ENCODE measurements at regions not wholly inside any gene's neighbourhood (a gene's known extent, or its start where the extent isn't known, plus 50 kb on each side); places are given as distances from the start of the nearest gene placed in this dataset.
A peak's percentile ranks its signal among the peaks of the same experiment; 100 is the strongest.
"Not testable (repeated sequence)": the region's sequence is repeated elsewhere in the genome, so short reads cannot be mapped to it uniquely, and the experiment has no call there.

DNA sequence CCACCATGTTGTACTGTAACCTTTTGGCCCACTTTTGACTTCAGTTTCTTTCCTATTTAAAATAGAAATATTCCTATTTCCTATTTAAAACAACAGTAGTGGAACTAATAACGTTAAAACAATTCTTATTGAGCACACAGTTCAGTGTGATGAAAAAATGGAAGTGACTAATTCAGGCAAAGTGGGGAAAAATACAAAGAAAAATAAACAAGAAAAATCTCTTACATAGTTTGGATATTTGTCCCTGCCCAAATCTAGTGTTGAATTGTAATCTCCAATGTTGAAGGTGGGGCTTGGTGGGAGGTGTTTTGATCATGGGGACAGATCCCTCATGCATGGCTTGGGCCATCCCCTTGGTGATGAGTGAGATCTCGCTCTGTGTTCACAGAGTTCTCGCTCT lies 198.1 kb upstream of the CPHXL start:
- no peak for DNase-seq (ENCODE audit: low spot score)

DNA sequence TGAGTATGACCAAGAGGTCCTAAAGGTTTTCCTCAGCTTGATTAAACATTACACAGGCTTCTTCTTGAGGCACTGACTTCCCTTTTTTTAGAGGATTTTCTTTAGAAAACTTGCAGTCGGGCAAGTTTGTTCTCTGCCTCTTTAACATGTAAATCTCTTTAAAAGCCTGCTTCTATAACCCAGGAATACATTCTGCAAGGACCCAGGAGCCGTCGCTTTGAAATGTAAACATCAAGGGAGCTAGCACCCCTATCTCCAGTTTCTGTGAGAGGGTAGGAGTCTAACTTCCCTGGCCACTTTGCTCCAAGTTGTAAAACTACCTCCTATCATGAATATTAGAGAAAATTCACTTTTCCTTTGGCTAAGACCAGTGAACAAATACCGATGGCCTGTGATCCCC lies 201.5 kb upstream of the CPHXL start:
- DNase-seq (ENCODE audit: low spot score) = no peak

DNA sequence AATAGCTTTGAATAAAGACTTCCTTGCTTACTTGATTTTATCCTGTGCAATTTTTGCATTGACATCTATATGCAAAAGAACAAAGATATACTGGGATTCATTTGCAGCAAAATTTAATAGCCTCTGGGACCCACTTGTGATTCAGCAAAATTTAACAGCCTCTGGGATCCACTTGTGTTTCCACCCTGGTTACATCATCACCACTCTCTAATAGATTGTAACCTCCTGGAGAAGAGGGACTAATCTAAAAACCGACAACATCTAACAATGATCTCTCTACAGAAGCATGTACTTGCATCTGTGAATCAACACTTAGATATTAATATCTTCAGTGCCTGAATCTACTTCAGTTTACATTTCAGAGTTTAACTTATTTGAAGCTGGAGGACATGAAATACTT lies 202.0 kb upstream of the CPHXL start:
- no peak for DNase-seq (ENCODE audit: low spot score)

DNA sequence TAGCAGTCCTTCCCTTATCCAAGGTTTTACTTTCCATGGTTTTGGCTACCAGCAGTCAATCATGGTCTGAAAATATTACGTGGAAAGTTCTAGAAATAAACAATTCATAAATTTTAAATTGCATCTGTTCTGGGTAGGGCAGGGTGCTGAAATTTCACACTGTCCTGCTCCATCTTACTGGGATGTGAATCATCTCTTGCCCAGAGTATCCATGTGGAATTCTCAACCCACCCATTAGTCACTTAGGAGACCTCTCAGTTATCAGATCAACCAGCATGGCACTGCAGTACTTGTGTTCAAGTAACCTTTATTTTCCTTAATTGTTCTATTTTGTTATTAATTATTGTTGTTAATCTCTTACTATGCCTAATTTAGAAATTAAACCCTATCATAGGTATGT lies 202.8 kb upstream of the CPHXL start:
- DNase-seq (ENCODE audit: low spot score) = no peak

DNA sequence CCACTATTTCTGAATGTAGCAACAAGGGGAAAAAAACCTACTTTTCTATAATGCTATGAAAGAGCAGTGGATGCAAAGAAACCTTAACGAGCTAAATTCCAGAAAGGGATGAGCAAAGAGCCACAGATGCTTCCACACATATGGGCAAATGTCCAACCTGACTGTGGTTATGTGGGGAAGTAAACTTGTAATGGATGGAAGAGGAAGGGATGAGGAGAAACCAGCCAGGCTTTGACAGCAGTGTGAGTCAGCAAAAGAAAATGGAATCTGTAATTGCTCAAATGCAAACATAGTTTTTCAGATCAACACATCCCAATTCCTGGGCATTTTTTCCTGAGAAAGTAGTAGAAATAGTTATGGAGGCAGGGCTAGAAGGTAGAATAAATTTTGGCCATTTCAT lies 204.8 kb upstream of the CPHXL start:
- no peak for DNase-seq (ENCODE audit: low spot score)

DNA sequence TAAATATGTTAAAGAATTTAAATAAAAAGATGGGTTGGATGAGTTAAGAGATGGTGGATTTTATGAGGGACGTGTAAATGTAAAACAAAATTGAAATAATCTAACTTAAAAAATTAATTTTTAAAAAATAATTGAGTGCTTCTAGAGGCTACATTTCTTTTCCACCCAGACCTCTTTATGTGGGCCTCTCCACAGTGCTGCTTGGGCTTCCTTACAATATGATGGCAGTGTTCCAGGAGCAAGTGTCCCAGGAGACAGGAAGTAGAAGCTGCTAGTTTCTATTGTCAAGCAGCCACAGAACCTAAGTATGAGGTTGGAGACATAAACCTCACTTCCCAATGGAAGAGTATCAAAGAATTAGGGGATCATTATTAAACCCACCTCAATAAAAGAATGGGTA lies 205.7 kb upstream of the CPHXL start:
- no peak for DNase-seq (ENCODE audit: low spot score)

DNA sequence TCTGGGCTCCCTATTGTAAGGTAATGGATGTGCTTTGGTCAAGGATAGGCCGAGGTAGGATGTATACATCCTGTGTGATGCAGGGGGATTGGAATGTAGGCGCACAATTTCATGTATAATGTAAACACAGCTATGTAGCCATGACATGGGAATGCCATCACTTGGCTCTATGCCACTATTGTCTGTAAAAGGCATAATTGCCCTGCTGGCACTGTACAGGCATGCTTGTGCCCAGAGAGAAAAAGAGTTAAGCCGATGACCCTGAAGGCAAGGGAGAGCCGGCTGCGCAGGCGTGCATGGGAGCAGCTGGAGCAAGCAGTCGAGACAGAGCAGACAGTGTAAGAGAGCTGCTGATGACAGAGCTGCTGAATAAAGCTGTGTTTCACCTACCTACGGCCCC lies 212.5 kb upstream of the CPHXL start:
- no peak for DNase-seq (ENCODE audit: low spot score)

DNA sequence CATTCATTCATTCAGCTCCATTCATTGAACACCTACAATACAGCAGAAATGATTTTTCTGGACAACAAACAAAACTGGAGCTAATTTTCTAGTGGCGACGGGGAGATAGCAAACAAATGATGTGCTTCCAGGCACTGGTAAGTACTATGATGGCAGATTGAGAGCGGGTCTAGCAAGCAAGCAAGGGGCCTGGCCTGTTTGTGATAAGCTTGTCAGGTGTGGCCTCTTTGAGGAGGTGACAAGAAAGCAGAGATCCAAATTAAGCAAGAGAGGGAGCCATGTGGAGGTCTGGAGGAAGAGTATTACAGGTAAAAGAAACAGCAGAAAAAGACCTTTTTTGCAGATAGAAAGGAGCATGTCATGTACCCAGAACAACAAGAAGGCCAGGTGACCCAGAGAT lies 216.1 kb upstream of the CPHXL start:
- no peak for DNase-seq (ENCODE audit: low spot score)

DNA sequence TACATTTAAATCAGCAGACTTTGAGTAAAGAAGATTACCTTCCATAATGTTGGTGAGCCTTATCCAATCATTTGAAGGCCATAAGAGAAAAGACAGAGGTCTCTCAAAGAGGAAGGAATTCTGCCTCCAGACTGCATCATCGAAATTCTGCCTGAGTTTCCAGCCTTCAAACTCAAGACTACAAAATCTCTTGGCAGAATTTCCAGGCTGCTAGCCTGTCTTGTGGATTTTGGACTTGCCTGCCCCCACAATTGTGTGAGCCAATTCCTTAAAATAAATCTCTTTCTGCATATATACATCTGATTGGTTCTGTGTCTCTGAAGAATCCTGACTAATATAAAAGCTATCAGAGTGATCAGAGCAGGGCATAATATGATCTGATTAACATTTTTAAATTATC lies 216.6 kb upstream of the CPHXL start:
- DNase-seq (ENCODE audit: low spot score) = no peak

DNA sequence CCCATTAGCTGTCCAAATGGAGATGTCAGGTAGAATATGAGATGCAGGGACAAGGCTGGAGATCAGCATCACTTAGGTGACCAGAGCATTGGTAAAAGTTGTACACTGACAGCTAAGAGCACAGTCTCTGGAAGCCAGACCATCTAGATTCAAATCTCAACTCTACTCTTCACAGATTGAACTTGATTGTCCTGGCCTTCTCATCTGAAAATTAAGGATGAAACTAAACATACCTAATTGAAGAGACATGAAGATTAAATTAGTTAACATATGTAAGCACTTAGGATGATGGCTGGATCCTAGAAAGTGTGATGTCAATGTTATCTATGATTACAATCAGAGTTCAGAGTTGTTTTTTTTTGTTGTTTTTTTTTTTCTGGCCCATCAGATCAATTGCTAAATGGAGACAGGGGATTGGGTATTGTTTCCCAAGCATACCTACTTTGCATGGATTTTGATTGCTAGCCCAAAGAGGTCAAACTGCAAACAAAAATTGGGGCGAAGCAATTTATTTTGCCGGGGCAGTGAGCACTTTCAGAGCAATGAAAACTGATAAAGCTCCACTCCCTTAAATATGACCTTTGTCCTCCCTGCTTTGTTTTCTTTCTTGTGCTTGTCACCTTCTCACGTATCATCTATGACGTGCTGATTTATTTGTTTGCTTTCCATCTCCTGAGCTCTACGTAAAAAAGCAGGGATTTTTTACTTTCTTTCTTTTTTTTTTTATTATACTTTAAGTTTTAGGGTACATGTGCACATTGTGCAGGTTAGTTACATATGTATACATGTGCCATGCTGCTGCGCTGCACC lies 217.6 kb upstream of the CPHXL start:
- no peak for DNase-seq (ENCODE audit: low spot score)

DNA sequence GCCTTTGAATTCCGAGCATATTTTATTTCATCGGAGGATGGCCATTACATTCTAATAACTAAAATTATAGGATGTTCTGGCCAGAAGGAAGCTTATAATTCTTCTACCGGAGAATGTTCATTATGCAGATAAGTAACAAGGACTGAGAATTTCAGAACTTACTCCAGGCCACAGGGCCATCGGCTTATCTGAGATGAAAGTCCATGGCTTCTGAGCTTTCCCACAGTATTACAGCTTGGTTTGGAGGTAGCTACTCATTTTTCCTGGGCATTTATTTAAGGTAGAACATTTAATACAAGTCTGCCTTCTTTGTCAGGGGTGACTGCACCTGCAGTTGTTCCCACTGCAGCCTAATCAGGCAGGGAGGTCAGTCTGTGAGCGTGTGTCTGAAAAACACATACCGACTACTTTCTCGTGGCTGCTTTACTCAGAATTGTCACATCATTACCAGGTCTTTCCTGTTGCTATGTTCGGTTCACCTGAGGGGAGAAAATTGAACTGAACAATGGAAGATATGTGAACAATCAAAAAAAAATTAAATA lies 219.7 kb upstream of the CPHXL start:
- DNase-seq (ENCODE audit: low spot score) = no peak

DNA sequence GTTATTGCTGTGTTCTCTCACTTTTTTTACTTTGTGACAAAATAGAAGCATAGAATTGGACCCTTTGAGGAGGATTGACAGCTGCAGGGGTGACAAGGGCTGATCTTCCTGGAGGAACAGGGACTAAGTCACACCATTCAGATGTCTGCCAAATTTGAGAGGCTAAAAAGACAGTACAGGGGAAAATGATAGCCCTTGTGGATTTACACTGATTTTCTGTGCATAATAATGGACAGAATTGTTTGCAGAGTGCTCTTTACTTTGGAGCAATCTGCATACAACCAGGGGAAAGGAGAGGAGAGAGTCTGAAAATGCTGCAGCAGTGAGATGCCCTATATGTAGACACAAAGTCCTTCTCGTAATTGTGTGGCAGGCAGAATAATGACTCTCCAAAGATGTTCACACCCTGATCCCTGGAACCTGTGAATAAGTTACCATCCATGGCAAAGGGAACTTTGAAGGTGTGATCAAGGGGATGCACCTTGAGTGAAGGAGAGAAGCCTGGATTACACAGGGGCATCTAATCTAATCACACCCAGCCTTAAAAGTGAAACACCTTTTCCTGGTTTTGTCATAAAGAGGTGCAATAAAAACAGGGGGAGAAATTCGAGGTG lies 221.4 kb upstream of the CPHXL start:
- DNase-seq (ENCODE audit: low spot score) = no peak

DNA sequence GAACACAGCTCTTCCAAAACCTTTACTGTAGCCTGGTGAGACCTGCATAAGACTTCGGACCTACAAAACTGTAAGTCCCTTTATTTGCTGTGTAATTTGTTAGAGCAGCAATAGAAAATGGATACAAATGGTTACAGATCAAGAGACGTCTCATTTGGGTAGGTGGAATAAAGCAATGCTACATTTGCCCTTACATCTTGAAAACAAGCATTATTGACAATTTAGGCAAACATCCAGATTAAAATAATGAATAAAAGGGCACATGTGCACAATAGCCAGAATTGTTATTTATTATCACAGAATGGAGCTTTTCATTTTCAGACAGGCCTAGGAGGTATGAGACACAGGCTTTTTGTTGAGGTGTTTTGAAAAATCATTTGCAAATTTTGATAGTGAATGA lies 222.2 kb upstream of the CPHXL start:
- peak; percentile 15 for DNase-seq (ENCODE audit: low spot score)

DNA sequence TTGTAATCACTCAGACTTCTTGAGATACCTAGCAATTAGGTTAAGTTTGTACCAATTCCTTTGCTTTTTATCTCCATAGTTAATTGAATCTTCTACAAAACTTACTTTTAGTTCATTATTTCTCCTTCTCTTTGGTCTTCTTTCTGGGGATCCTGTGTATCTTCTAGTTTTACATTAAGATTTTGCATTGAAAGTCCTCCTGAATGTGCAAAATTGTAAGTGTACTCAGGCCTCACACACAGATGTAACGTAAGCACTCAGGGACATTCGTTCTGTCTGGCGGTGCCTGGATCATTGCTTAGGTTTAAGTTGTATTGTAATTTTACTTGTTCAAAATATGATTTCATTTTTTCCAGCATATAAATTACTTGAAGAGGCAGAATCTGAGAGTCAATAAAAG lies 222.6 kb upstream of the CPHXL start:
- no peak for DNase-seq (ENCODE audit: low spot score)

DNA sequence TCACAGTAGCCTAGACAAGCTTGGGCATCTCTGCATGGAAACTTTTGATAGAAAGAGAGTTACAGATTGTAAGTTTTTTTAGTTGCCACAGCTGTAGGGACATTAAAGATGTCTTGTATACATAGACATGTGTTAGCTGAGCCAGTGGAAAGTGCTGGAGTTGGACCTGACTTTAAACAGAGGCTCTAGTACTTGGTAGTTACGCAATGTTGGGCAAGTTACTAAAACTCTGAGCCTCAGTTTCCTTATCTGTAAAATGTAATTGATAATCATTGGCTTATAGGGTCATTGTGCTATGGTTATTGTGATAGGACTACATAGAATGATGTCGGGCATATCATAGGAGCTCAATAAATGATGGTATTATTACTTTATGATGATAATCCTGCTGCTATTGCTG lies 225.8 kb upstream of the CPHXL start:
- no peak for DNase-seq (ENCODE audit: low spot score)

DNA sequence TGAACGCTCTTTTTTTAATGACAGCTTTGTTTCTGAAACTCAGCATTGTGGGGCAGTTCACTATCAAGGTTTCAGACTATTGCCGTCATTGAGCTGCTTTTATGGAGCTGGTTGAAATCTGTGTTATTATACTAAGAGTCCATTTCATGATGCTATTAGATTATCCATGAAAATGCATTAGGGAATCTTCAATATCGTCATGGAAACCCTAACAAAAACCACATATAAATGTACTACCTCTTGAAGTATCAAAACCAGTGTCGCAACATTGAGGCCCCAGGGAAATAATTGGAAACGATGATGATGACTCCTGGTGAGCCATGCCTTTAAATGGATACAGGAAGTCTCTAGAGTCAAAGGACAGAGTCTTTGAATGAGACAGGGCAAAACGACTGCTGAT lies 231.6 kb upstream of the CPHXL start:
- DNase-seq (ENCODE audit: low spot score) = no peak

DNA sequence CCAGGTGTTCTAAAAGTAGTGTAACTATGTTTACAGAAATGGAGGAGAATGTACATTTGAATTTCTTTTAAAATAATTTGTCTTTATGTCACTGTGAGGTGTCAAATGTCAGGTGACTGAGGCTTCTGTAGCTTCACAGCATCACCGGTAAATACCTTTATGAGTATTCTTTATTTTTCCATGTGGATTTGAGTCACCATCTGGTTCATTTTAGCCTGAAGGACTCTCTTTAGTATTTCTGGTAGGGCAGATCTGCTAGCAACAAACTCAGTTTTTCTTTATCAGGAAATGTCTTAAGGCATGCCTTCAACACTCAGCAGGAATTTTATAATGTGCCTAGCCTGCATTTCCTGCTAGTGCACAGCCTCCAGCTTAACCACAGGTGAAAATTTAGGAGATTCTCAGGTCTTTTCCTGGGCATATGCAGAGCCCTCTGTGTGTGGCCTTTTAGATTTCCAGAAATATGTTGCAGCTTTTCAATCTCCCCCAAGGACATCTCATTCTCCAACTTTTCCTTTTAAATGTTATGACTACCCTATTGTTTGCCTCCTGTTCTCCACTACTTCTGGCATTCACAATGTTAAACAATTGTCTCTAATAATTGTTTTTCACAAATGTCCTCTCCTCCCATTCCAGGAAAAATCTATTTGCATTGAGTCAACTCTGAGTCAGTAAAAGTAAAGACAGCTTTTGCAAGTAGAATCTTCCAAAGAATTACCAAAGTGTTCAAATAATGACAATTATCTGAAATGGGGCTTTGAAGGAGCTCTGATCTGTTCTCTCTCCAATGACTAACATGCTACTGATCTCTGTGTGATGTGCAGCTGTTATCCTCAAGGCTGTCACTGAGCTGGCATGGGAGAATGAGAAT lies 239.4 kb upstream of the CPHXL start:
- peak; percentile 3 for DNase-seq (ENCODE audit: low spot score)

DNA sequence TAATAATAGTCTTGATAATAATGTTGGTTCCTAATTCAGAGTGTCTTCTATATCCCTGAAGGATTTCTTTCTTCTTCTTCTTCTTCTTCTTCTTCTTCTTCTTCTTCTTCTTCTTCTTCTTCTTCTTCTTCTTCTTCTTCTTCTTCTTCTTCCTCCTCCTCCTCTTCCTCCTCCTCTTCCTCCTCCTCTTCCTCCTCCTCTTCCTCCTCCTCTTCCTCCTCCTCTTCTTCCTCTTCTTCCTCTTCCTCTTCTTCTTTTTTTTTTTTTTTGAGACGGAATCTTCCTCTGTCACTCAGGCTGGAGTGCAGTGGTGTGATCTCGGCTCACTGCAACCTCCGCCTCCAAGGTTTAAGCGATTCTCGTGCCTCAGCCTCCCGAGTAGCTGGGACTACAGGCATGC lies 242.8 kb upstream of the CPHXL start:
- DNase-seq (ENCODE audit: low spot score) = not testable (repeated sequence)

DNA sequence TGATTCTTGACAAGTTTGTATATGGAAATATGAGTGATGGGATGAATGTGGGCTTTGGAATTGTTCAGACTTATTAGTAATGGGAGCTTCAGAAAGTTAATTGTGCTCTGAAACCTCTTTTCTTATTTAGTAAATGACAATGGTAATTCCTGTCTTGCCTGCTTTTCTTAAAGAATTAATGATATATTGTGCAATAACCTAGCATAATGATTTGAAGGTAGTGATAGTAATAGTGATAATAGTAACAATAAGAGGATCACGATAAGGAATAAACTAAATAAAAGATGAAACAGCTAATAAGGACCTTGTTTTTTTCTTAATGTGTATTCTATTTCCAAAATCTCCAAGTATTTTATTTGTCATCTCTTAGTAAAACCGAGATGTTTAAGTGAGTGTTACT lies 245.0 kb upstream of the CPHXL start:
- no peak for DNase-seq (ENCODE audit: low spot score)

DNA sequence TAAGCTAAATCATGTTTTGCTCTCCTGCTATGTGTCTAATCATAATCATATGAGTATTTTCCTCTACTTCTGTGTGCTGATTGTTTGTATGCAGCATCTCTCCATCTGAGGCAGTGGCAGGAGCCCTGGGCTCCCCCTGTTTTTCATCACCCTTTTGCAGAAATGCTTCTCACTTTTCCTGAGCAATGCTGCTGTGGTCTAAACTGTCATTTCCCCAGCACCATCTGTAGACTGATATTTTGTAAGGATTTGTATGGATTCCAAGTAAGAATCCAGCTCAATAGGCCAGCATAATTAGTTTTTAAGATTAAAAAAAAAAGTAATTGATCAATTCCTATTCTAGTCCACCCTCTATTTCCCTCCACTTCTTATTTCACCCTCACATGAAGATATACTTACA lies 257.0 kb upstream of the CPHXL start:
- DNase-seq (ENCODE audit: low spot score) = no peak

DNA sequence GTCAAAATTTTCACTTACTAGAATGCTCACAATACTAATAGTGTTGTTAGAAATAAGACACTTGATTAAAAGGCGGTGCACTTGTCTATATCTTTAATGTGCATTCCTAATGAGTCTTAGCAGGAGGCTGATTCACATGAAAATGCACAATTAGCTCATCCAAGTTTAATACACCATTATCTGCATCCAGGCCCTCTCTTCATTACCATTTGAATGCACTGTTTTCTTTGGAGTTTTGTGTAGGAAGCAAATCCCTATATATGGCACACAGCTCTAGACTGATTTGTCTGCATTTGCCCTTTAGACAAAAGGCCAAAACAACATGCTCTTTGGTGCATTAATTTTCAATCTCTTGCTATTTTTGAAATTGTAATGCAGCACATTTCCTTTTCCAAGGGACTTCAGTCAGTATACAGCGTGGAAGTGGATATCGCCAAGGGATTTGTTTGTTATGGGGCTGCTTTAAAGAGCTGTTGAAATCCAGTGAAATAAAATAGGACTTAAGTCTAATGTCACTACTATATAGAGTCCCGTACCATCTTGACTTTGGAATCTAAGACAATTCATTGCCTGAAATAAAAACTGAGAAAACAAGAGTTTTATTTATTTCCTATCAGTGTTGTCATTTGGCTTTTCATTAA lies 257.6 kb upstream of the CPHXL start:
- no peak for DNase-seq (ENCODE audit: low spot score)

DNA sequence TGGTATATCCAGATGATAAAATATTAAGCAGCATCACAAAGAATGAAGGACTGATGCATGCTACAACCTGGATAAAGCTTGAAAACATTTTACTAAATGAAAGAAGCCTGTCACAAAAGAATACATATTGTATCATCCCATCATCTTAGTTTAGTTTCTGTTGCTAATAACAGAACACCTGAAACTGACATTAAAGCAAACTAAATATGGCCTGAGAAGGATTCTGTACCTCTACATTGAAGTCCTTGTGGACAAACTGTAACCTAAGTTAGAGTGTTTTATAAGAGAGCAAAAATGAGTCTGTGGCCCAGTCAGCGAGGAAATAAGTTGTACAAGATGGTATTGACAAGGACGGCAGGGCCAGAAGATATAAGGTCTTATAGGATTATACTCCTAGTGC lies 261.0 kb upstream of the CPHXL start:
- DNase-seq (ENCODE audit: low spot score) = no peak

All from COLO829 (cell line).